GM18870 (cell line): ENCODE measurements at regions not wholly inside any gene's neighbourhood (a gene's known extent, or its start where the extent isn't known, plus 50 kb on each side); places are given as distances from the start of the nearest gene placed in this dataset.
"Not testable (repeated sequence)": the region's sequence is repeated elsewhere in the genome, so short reads cannot be mapped to it uniquely, and the experiment has no call there.

ENCODE experiments used
- ATAC-seq: cut with Tn5 transposase; IDR thresholded peaks from one replicate; pipeline ENCODE4 v1.9.1; 2021; ENCODE audit warnings: moderate library complexity; ENCODE audit not compliant: unreplicated experiment

- not testable (repeated sequence) for ATAC-seq
Observed at GRCh38 chr1:143785883-143786282, 185.9 kb downstream of the FAM72C start.

- ATAC-seq = not testable (repeated sequence)
Observed at GRCh38 chr1:143784239-143784882, 187.4 kb downstream of the FAM72C start.

DNA sequence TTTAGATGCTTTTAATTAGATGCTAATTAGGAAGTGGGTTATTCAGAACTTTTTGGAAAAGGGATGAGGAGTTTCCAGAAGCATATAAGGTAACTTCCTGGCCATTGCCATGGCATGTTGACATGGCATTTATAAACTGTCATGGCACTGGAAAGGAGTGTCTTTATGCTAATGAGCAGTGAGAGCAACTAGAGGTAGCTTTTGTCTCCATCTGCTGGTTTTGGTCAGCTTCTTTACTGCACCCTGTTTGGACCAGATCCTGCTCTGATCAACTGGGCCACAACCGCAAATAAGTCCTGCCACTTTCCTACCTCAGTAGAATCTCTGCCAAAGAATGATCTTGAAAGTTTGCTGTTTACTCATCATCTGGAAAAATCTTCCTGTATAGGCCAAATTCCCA, 193.6 kb downstream of the FAM72C start:
- peak; percentile 43 for ATAC-seq

- not testable (repeated sequence) for ATAC-seq
Observed at GRCh38 chr1:143764831-143765230, 207.0 kb downstream of the FAM72C start.

- ATAC-seq = not testable (repeated sequence)
Observed at GRCh38 chr1:143760366-143760765, 211.4 kb downstream of the FAM72C start.

DNA sequence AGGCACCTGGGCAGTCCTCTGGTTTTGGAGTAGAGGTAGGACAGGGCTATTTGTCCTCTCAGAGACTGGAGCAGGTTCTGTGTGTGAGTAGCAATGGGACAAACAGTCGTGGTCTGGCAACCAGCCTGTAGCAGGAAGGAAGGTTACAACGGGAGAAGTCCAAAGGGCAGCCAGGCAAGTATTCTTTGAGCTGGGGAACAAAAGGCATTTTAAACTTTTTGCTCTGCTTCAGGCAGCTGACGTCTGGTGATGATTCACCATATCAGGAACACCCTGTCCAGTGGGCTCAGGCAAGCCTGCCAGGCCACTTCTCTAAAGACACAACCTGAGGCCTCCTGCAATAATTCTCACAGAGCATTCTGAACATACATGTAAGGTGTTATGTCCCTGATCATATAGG, 215.8 kb downstream of the FAM72C start:
- not testable (repeated sequence) for ATAC-seq

DNA sequence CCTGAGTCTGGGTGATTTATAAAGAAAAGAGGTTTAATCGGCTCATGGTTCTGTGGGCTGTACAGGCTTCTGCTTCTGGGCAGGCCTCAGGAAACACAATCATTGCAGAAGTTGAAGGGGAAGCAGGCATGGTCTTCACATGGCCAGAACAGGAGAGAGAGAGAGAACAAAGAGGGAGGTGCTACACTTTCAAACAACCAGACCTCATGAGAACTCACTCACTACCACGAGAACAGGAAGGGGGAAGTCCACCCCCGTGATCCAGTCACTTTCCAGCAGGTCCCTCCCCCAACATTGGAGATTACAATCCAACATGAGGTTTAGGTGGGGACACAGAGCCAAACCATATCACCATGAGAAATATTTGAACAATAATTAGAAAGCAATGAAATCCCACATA, 222.9 kb downstream of the FAM72C start:
- ATAC-seq = no peak

- ATAC-seq = no peak
Observed at GRCh38 chr1:143736562-143736961, 235.2 kb downstream of the FAM72C start.

GRCh38 chr1:143735764-143736461, 235.9 kb downstream of the FAM72C start:
- no peak for ATAC-seq

GRCh38 chr1:143734261-143734660, 237.5 kb downstream of the FAM72C start:
- not testable (repeated sequence) for ATAC-seq

DNA sequence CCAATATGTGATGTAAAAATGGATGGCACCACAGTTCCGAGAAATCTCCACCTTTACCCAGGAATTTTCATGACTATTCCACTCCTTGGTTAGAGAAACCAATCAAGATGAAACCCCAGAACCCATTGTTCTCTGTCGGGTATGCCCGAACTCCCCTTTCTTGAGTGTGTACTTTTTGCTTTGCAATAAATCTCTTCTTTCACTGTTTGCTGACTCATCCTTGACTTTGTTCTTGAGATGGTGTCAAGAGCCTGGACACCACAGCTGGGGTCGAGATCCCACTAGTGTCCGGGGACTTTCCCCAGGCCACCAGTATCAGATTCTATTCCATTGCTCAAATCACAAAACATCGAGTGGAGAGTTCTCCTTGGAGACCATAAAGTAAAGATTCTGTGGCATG, 240.9 kb downstream of the FAM72C start:
- not testable (repeated sequence) for ATAC-seq

GRCh38 chr1:143729449-143730111, 242.2 kb downstream of the FAM72C start:
- ATAC-seq = peak; percentile 41

DNA sequence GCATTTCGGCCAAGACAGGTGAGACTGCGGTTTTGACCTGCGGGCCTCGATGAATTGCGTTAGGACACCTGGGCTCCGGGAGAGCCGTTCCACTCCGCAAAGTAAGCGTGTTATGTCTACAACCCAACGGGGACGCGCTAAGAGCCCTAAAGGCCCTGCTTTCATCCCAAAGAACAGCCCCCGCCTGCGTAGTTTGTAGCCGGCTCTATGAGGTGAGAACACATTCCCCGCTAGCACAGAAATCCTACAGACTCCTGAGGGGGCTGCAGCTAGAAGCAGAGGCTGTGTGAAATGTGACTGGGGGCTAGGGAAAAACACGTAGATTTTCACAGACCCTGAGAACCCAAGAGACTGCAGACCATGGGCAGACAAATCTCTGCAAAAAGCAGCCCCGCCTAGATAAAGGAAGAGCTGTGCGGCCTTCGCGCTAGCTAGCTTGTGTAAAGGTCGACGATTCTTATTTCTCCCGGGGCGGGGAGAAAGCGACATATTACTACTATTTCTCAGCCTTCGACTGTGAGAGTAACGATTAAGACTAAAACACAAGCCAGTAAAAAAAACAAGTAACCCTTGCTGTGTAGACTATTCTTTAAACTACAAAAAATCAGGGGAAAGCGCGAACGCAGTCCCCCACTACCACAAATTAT, 242.9 kb downstream of the FAM72C start:
- peak; percentile 97 for ATAC-seq

GRCh38 chr1:143727263-143727662, 244.5 kb downstream of the FAM72C start:
- no peak for ATAC-seq

DNA sequence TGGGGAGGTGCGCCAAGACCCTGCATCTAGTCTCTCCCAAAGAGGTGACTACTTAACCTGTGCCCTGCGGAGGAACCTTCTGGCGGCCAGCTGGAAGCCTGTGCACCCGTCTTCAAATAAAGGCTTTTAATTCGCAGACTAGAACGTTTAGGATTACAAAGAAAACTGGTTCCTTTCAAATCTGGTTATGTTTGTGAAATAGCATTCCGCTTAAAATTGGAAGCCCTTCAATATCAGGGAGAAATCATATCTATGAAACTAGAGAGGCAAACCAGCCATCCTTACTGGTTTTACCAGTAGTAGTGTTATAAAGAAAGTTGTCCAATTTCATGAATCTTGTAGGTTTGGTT, 250.8 kb downstream of the FAM72C start:
- ATAC-seq = no peak

GRCh38 chr1:143720087-143721023, 251.4 kb downstream of the FAM72C start:
- ATAC-seq = no peak

DNA sequence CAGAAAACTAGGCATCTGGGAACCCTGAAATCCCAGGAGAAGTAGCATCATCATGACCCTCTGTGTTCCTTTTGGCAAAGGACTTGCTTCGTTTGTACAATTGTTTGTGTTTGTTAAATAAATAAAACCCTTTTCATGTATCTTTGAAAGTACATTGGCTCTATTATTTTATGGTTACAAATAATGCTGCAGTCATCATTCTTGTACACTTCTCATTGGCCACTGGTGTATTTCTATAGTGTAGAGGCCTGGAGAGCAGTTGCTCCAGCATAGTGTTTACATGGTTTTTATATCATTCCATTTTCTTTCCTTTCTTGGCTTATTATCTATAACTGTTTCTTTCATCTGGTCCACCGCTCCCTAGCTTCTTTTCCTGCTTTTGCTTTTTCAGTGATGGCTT, 253.3 kb downstream of the FAM72C start:
- ATAC-seq = no peak

GRCh38 chr1:143718021-143718420, 253.8 kb downstream of the FAM72C start:
- no peak for ATAC-seq

- no peak for ATAC-seq
Observed at GRCh38 chr1:143717434-143717833, 254.4 kb downstream of the FAM72C start.

DNA sequence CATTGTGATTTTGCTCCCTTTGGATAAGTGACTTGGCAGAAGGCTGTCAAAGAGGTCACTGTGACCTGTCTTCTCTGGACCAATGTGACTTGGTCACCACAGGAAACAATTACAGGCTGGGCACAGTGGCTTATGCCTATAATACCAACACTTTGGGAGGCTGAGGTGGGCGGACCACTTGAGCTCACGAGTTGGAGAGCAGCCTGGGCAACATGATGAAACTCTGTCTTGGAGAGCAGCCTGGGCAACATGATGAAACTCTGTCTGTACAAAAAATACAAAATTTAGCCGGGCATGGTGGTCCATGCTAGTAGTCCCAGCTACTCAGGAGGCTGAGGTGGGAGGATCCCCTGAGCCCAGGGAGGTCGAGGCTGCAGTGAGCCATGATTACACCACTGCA, 256.9 kb downstream of the FAM72C start:
- ATAC-seq = not testable (repeated sequence)
